ENCODE measurements at regions not wholly inside any gene's neighbourhood (a gene's known extent, or its start where the extent isn't known, plus 50 kb on each side); places are given as distances from the start of the nearest gene placed in this dataset.

- WGBS, 4 donors, result 44 to 77% (median 49%) methylated on average over 2 to 3 of the region's 3 CpGs
- no peak for DNase-seq
- Histone ChIP-seq H3K27me3 (no peaks in the 10 kb centered on the region), H3K4me3 (no peak overlapping the region), H3K27ac (no peak overlapping the region), H3K9me3 (replicated peaks in 1 of 3) (no peaks in the 10 kb centered on the region), H3K36me3 (replicated peaks in 1 of 2) (no peaks in the 10 kb centered on the region), H3K4me1 (replicated peaks in 1 of 2) (no peaks in the 10 kb centered on the region)
- no peak for TF ChIP-seq POLR2A (IDR thresholded peaks at IDR 0.05)
- TF ChIP-seq, protein P1, sequence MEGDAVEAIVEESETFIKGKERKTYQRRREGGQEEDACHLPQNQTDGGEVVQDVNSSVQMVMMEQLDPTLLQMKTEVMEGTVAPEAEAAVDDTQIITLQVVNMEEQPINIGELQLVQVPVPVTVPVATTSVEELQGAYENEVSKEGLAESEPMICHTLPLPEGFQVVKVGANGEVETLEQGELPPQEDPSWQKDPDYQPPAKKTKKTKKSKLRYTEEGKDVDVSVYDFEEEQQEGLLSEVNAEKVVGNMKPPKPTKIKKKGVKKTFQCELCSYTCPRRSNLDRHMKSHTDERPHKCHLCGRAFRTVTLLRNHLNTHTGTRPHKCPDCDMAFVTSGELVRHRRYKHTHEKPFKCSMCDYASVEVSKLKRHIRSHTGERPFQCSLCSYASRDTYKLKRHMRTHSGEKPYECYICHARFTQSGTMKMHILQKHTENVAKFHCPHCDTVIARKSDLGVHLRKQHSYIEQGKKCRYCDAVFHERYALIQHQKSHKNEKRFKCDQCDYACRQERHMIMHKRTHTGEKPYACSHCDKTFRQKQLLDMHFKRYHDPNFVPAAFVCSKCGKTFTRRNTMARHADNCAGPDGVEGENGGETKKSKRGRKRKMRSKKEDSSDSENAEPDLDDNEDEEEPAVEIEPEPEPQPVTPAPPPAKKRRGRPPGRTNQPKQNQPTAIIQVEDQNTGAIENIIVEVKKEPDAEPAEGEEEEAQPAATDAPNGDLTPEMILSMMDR (IDR thresholded peaks at IDR 0.05), result no peak
- intact Hi-C loops (cut with DNase I), result no loop called here
These were observed 121.3 kb downstream of the MBL2 start for GRCh38 chr10:52651293-52651692.

DNA sequence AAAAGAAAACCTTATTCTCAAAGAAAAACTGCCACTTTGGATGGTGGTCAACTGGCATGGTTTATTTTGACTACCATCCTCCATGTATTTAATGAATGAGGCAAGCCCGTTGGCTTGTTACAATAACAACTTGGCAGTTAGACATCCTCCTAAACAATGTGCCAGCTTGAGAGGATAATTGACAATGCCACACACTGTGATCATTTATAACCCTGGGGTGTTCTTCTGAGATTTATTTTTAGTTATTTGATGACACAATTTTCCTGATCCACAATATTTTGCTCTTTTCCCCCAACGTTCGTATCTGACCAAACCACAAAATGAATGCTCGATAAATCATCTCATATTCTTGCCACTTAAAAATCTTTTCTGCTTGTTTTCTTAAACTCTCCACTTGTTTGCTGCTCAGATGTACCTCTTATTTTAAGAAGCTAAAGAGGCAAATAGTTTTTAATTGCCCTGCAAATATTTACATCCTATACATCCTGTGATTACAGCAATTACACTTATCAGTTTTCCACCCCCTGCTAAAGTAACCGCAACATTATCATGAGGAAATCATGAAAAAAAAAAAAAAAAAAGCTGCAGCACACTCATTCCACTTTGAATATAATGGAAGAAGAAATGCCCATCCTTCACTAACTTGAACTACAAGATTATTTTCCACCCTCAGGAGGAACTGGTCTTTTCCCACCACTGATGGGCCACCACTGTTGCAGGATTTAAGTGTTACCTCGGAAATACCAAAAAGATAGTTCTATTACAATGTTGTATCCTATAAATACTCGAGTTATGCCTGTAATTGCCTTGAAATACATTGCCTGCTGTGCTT, 119.9 kb downstream of the MBL2 start:
- no peak overlapping the region for H3K27ac ChIP-seq
- H3K4me1 ChIP-seq (replicated peaks in 1 of 2), result no peaks in the 10 kb centered on the region
- intact Hi-C loops (cut with DNase I), result no loop called here
- H3K9me3 ChIP-seq (replicated peaks in 1 of 3), result no peaks in the 10 kb centered on the region
- H3K4me3 ChIP-seq, result no peak overlapping the region
- H3K36me3 ChIP-seq (replicated peaks in 1 of 2), result no peaks in the 10 kb centered on the region
- WGBS, 4 donors, result 44 to 58% (median 50%) methylated on average over 7 of the region's 7 CpGs
- TF ChIP-seq, protein P1 (IDR thresholded peaks at IDR 0.05), result no peak
- no peaks in the 10 kb centered on the region for H3K27me3 ChIP-seq
- no peak for DNase-seq

- WGBS, 4 donors, result 45 to 74% (median 63%) methylated on average over 5 of the region's 5 CpGs
- Histone ChIP-seq H3K9me3 (replicated peaks in 1 of 3) (no peaks in the 10 kb centered on the region), H3K27ac (no peak overlapping the region), H3K4me1 (replicated peaks in 1 of 2) (no peaks in the 10 kb centered on the region), H3K36me3 (replicated peaks in 1 of 2) (no peaks in the 10 kb centered on the region), H3K4me3 (no peak overlapping the region), H3K27me3 (no peaks in the 10 kb centered on the region)
- intact Hi-C loops (cut with DNase I), result no loop called here
- no peak for TF ChIP-seq POLR2A (IDR thresholded peaks at IDR 0.05)
- TF ChIP-seq, protein P1 (IDR thresholded peaks at IDR 0.05), result no peak
- DNase-seq, result peak in 1 of 7 donors; percentile 75
These were observed 119.2 kb downstream of the MBL2 start for GRCh38 chr10:52653263-52653909.

GRCh38 chr10:52654201-52654600, 118.4 kb downstream of the MBL2 start:
- H3K4me1 ChIP-seq (replicated peaks in 1 of 2), result no peaks in the 10 kb centered on the region
- DNase-seq, result no peak
- TF ChIP-seq, protein P1 (IDR thresholded peaks at IDR 0.05), result no peak
- no peak for TF ChIP-seq POLR2A (IDR thresholded peaks at IDR 0.05)
- intact Hi-C loops (cut with DNase I), result no loop called here
- WGBS, 4 donors, result 69 to 80% (median 73%) methylated on average over 2 of the region's 2 CpGs
- no peak overlapping the region for H3K4me3 ChIP-seq
- H3K27me3 ChIP-seq, result no peaks in the 10 kb centered on the region
- H3K27ac ChIP-seq, result no peak overlapping the region
- no peaks in the 10 kb centered on the region for H3K36me3 ChIP-seq (replicated peaks in 1 of 2)
- no peaks in the 10 kb centered on the region for H3K9me3 ChIP-seq (replicated peaks in 1 of 3)

Data from adrenal gland (tissue), 9 donors.